ENCODE measurements at regions not wholly inside any gene's neighbourhood (a gene's known extent, or its start where the extent isn't known, plus 50 kb on each side); places are given as distances from the start of the nearest gene placed in this dataset.

GRCh38 chr12:93959657-93960056, 188.7 kb upstream of the PLXNC1 start:
- TF ChIP-seq CTCF (IDR thresholded peaks at IDR 0.05) (no peak), POLR2A (IDR thresholded peaks at IDR 0.05) (no peak)

Measured in esophagus squamous epithelium (tissue), 4 donors.